HG03432 (cell line): ENCODE measurements at regions not wholly inside any gene's neighbourhood (a gene's known extent, or its start where the extent isn't known, plus 50 kb on each side); places are given as distances from the start of the nearest gene placed in this dataset.

ENCODE experiments used
- ATAC-seq: cut with Tn5 transposase; IDR thresholded peaks from one replicate; pipeline ENCODE4 v1.9.1; 2021; ENCODE audit warnings: mild to moderate bottlenecking, moderate library complexity; ENCODE audit not compliant: unreplicated experiment

DNA sequence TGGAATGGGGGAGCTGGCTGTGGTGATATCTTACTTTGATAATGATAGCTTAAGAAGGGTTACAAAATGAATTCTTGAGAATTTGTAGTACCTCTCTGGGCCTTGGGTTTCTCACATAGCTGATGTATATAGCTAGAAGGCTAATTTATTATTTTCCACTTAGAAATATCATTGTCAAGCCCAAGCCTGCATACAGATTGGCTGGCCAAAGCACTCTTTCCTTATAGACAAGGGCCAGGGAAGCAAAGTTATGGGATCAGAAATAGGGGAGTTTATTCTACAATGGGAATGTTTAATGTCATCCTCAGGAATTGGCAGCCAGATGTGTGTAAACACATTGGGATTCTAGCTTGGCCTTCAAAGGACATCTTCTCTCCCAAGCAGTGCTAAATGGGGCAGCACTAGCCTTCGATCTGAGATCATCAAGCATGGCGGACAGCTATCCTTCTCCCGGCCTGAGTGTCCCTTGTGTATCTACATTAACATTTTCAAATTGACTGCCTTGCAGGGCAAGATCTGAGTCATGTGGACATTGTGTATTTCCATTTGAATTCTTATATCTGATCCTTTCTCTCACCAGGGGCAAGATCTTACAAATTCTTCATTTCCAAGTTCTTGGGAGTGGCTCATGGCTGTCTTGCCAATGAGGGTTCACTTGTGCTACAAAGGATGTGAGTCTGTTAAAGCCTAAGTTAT, 457.2 kb downstream of the ARHGEF28 start:
- no peak for ATAC-seq

DNA sequence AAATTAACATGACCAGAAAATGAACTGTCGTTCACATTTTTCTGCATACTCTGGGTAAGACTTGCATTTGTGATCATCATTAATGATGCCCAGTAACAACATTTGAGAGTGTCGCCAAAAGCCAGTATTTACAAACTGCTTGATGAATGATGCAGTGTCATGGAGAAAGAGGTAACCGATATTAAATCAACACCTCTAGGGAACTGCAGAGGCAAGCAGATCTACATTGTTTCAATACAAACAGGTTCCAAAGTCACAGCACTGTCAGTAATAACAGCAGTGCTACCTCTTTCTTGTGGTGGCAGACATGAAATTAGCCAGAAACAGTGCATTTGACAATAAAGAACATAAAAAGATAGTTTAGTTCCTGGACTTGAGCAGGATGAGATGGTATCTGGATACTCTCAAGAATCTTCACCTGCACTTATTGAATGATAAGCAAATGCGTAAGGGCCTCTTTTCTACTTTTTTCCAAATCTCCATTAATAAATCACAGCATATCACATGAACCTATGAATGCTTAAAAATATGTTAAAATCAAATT, 456.6 kb downstream of the ARHGEF28 start:
- ATAC-seq: no peak

DNA sequence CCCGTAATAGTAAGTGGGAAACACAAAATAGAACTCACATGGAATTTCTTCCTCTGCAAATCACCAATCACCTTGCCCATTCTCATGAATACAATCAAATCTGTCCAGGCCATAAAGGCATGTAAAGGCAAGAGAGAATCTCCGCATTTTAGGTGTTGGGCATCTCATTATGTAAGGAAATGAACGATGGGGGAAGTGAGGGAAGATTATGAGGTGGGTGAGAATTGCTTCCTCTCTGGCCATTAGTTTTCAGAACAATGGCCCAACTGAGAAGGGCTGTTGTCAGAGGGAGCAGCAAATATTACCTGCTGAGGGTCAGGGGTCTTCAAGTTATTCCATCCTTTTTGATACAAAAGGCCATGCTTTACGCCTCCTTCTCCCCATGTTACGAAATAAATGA, 455.1 kb downstream of the ARHGEF28 start:
- ATAC-seq: no peak

DNA sequence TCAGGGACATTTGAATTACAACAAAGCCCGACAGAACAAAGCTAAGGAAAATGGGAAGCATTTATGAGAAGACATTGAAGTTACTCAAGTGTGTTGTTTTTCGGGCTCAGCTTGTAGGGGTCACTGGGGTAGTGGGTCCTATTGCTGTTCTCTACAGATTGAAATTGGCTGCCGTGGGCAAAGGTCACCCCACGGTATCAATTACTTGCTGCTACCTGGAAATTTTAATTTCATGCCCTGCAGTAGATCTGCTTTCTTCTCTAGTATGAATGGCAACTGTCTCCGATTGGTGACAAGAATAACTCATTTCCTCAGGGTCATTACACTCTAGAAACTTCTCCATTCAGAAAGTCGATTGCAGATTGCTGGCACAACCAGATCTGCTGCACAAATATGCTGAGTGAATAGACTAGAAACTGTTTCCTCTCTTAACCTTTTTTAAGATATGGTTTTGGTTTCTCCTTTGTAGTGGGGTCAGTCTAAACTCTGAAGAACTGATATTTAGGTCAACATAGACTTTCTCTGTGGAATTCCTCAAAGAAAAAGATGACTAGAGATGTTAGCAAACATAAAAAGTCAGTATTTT, 454.1 kb downstream of the ARHGEF28 start:
- no peak for ATAC-seq

DNA sequence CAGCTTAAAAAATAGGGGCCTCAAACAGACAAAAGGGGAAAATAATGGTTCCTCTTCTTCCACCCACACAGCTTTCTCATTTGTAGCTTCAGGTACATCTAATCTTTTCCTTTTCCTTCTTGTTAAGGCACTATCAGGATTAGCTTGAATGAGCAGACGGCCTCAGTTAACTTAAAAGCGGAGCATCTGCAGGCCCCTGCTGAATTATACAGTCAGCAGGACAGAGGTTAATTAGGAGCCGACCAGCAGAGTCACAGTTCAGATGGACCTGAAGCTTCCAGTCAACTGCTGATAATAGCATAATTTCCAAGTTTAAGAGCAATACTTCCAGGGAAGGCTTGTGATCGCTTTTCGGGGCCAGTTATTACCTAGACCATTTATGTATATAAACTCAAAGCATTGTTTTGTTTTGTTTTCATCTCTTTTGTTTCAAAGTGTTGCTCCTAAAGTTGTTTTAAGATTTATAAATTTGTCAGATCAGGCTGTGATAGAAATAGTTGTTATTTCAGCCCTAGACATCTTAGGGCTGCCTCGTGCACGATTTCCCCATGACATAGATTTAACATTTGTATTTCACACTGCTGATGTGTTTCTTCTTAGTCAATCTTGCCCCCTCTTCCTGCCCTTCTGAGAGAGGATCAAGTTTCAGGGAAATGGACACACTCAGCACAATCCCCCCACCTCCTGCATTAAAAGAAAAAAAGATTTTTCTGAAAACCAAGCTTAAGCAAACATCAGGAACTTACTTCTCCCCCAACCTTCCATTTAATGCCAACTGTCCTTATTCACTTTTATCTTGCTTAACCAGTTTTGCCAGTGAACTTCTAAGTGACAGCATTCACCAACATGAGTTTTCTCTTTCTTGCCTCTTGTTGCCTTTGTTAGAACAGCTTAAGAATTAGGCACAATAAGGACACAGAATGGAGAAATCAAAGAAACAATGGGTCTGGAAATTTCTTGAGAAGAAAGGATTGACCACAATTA, 449.8 kb downstream of the ARHGEF28 start:
- ATAC-seq: no peak

DNA sequence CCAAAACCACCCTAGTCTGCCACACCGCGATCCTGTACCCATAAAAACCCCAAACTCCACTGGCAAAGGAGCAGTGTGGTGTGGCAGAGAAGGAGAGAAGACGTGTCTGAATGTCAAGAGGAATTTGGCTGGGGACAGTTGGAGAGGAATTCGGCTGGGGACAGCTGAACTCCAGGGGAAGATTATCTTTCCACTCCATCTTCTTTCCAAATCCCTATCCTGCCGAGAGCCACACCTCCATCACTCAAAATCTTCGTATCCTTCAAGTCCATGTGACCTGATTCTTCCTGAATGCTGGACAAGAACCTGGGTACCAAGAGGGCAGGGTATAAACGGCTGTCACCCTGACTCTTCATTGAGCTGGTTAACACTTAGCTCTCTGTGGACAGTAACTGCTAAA, 448.1 kb downstream of the ARHGEF28 start:
- no peak for ATAC-seq

DNA sequence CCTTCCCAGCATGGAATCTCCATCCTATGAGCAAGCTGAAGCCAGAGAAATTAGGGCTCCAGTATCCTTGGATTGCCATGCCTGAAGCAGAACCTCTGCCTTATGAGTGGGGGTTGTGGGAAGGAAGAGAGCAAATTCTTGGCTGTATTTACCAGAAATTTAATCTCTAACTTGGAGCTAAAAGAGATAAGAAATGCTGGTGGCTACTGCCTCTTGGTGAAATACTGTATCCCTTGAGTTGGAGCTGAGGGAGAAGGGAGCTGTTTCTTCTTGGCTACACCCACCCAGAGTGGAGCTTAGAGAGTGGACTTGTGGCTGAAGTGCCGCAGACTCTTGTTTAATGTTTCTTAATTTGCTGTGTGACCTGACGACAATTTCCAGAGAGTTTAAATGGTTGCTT, 447.3 kb downstream of the ARHGEF28 start:
- no peak for ATAC-seq

DNA sequence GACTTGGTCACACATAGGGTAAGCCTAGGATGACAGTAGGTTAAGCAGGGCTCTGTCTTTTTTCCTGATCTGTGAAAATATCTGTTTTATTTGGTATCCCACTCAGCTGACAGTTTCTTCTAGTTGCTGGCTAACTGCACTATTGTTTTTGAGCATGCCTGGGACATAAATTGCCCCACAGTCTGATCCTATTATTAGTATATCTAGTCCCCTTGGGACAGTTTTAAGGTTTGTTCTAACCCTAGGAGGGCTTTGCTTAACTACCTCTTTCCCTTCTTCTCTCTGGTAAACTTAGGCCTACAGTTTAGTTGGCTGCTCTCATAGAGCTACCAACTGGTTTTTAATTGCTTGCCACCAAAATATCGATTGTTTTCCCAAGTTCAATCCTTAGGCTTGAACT, 446.6 kb downstream of the ARHGEF28 start:
- ATAC-seq: no peak

DNA sequence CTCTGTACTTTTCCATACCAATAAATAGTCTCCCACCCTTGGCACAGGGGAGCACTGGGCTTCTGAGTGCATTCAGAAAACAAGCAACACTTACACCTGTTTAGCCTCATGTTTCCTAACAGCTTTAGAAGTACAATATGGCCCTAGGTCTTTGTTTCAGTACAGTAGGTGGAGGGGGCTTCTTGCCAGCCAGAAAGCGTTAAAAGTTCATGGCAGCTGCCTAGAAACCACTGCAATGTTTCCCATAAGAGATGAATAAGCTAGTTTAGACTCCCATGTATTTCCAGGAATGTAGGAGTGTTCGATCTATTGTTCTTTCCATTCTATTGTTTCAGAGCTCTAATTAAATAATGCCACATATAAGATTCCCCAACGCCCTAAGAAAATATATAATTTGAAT, 444.8 kb downstream of the ARHGEF28 start:
- ATAC-seq: no peak

DNA sequence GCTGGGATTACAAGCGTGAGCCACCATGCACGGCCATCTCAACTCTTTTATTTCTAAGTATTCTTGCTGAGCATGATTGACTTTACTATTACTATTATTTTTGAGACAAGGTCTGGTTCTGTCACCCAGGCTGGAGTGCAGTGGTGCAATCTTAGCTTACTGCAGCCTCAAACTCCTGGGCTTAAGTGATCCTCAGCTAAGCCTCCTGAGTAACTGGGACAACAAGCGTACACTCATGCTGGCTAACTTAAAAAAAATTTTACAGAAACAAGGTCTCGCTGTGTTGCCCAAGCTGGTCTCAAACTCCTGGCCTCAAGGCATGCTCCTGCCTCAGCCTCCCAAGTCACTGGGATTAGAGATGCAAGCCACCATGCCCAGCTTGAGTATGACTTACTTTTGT, 443.7 kb downstream of the ARHGEF28 start:
- ATAC-seq: no peak

DNA sequence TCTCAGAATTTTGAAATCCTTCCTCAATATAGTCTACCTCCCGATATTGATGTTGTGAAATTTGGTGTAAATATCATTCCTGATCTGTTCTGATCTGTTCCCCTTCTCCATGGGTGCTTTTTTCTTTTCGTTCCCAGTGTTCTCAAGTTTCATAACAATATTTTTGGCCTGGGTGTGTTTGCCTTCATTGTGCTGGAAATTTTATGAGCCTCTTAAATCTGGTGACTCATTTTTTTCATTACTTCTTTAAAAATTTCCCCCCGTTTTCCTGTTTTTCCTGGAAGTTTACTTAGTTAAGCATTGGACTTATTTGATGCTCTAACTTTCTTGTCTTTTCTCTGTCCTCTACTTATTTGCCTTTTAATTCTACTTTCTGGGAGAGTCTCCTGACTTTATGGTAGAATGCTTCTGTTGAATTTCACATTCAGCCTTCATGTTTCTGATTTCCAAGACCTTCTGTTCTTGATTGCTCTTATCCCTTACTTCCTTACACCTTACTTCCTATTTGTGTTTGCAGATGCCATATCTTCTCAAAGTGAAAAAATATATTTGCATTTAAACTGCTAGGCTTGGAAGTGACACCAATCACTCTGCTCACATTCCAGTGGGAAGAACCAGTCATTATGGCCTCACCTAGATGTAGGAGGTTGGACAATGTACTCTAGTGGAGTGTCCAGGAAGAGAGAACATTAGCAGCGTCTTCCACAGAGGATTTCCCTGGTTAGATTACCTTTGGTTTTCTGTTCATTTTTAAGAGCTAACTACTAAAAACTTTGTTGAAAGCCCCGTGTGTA, 441.9 kb downstream of the ARHGEF28 start:
- no peak for ATAC-seq

DNA sequence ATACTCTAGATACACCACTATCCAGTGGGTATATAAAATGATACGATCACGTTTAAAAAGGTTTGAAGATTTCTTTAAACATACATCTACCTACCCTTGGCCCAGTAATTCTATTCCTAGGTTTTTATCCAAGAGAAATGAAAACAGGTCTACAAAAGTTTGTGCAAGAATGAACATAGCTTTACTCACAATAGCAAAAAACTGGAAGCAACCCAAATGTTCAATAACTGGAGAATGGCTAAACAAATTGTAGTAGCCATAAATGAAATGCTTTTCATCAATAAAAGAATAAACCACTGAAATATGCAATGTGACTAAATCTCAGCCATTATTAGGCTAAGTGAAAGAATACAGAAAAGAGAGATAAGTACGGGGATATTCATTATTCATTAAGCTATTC, 438.9 kb downstream of the ARHGEF28 start:
- ATAC-seq: no peak

DNA sequence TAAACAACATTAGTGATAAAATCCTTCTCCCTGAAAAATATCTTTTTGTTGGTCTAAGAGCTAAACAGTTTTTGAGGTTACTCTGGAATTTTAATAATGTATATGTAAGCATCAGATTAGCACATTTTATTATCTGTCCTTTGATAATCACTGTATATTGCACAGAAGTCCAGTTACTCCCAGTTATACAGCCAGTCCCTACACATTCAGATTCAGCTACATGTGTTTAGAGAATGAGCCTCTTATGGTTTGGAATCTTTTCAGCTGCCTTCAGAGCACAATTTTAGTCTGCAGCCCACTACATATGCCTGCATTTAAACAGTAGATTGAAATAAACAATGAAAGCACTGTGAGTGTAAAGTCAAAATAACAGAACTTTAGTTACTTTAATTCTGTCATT, 438.2 kb downstream of the ARHGEF28 start:
- no peak for ATAC-seq

DNA sequence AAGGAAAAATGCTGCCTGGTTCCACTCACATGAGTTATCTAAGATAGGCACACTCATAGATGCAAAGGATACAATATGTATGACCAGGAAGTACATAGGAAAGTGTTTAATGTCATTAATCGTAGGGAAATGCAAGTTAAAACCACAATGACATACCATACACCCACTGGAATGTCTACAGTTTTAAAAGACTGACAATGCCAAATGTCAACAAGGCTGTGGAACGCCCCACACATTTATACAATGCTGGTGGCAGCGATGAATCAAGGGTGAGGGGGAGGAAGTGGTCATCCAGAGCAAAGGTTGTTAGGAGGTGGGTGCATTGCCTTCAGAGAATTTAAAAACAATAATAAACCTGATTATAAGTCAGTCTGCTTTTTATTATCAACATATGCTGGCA, 437.8 kb downstream of the ARHGEF28 start:
- no peak for ATAC-seq

DNA sequence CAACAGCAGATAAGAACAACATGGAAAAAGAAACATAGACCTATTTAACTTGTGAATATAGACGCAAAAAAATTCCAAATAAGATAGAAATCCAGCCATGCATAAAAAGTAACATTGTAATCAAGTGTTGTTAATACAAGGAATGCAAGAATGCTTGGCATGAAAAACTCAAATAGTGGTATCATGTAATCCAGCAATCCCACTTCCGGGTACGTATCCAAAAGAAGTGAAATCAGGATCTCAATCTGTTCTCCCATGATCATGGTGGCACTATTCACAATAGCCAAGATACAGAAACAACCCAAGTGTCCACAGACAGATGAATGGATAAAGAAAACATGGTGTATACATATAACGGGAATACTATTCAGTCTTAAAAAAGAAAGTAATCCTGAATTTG, 437.4 kb downstream of the ARHGEF28 start:
- no peak for ATAC-seq

DNA sequence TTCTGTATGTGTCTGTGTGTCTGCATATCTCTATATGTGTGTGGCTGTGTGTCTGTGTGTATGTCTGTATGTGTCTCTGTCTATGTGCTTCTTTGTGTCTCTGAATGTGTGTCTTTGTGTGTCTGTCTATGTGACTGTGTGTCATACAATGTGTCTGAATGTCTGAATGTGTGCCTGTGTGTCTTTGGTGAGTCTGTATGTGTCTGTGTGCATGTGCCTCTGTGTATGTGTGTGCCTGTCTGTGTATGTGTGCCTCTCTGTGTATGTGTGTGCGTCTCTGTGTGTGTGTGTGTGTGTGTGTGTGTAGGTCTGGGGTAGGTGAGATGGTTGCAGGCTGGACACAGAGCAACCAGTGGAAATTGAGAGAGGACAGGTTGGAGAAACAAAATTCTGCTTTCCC, 435.3 kb downstream of the ARHGEF28 start:
- ATAC-seq: no peak

DNA sequence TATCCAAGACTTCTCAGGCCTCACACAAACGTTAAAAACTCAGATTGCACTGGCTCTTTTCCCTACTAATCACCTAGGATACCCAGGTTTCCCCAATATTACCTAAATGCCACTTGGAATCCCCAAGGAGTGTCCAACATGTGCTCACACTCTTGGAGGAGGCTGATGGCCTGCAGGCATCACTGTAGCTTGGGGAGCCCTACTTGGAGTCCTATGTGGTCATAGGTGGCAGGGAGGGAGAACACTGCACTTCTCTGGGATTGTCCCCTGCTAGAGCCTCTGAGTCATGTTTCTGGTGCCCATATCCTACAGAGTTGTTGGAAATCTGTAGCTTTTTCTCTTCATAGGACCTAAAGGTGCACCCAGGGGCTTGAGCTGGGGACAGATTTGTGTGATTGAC, 433.7 kb downstream of the ARHGEF28 start:
- no peak for ATAC-seq

DNA sequence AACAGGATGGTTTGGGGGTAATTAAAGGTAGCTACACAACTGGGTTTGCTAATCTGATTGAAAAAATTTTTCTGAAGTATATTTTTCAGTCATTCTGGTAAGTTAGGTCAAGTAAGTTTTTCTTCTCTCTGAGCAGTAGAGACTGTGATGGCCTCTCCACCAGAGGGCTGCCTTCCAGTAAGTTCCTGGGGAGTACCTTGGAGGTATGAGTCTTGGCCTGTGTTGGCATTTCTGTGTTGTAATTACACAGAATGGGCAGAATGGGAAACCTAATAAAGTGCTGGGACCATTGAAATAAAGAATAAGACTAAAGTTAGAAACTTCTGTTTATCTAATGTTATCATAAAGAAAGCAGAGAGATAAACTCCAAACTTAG, 430.8 kb downstream of the ARHGEF28 start:
- no peak for ATAC-seq

DNA sequence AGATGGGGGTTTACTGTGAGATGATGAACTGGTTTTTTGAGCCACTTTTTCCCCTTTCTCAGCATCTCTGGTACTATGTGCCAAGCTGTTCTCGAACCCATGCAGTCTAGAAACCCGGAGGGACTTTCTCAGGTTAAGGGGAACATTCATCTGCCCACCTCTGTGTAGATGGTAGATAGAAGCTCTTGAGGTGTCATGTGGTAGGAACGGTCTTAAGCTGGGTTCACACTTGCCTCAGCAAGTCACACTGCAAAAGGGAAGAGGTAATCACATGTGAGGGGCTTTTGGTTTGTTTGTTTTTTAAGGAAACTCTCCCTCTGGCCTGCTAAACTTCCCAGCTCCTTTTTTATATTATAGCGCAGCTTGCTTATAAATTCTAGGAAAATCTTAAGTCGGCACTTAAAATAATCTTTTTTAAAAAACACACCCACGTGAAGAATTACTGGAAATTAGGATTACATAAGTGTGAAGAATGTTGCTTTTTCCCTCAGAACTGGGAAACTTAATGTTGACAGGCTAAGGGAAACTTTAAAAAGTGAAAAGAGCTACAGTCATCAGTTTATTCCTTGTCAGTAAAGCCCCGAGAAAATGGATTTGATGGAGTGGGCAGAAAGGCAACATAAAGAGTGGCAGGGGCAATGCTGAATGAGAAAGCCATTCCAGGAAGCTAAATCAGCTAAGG, 430.3 kb downstream of the ARHGEF28 start:
- peak; percentile 52 for ATAC-seq

DNA sequence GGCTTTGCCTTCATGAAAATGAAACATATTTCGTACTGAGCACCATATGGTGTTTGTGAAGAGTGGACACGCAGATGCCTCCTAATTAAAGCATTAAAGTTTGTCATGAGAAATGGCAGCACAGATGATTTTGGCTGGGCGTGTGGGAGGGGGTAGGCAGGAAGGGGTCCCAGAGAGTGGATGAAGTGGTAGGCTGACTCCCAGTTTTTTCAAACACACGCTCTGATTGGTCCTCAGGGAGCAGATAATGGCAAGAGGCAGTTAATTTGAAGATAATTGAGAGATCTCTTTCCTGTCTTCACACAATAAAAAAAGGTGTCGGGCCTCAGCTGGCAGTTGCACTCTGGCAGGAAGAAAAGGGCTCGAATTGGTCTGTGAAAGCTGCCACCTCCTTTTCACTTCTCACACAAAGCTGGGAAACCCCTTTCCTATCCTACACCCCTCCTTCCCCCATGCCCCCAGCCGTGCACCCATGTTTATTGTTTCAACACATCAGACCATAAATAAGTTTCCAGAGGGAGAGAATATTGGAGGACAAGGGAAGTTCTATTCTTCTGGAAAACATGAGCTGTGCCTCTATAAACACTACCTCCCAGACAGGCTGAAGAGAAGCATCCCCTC, 429.6 kb downstream of the ARHGEF28 start:
- ATAC-seq: peak; percentile 34
